Ecto neural progenitor cell (in vitro differentiated cells): ENCODE measurements at regions not wholly inside any gene's neighbourhood (a gene's known extent, or its start where the extent isn't known, plus 50 kb on each side); places are given as distances from the start of the nearest gene placed in this dataset.
"Not testable (repeated sequence)": the region's sequence is repeated elsewhere in the genome, so short reads cannot be mapped to it uniquely, and the experiment has no call there.

Experiments used
- DNase-seq: peaks from one replicate; pipeline ENCODE4 v3.0.0-alpha.2; 2018; ENCODE audit warnings: low spot score

DNA sequence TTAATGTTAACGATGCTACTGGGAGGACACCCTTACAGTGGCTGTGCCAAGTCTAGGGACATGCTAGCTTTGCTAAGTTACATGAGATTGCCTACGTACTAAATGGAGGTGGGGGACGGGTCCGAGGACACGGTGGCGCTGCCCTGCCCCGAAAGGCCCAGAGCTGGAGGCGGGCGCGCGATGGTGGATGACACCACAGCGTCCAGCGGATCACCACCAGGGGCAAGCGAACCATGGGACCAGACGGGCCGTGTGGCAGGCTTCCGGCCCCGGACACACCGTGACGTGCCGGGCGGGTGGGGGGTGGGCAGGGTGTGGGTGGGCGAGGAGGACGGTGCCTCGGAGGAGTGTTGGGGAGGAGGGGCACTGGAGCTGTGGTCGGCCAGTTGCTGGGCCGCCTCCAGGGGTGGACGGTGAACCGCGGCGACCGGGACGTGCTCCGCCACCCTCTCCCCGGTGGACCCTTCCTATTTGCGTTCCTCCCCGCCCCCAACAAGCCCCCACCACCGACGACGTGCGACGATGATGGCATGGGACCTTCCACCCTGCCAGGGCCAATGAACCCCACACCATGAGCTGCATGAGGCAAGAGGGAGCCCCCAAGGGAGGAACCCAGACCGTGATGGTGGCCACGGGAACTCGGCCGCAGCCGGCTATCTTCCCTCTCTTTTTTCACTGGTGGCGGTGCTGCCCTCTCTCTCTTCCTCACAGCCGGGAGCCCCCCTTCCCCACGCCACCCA, 773.3 kb upstream of the DEFB115 start:
- DNase-seq = no peak

DNA sequence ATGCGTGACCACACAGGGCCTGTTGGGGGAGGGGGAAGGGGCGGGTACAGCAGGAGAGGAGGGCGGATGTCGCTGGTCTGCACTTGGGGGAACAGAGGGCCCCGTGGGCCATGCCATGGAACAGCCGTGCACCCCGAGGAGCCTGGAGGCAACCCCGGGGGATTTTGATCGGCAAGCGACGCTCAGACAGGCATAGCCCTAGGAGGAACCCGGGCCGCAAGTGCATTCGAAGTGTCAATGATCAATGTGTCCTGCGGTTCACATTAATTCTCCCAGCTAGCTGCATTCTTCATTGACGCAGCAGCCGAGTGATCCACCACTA, 772.8 kb upstream of the DEFB115 start:
- DNase-seq = no peak

DNA sequence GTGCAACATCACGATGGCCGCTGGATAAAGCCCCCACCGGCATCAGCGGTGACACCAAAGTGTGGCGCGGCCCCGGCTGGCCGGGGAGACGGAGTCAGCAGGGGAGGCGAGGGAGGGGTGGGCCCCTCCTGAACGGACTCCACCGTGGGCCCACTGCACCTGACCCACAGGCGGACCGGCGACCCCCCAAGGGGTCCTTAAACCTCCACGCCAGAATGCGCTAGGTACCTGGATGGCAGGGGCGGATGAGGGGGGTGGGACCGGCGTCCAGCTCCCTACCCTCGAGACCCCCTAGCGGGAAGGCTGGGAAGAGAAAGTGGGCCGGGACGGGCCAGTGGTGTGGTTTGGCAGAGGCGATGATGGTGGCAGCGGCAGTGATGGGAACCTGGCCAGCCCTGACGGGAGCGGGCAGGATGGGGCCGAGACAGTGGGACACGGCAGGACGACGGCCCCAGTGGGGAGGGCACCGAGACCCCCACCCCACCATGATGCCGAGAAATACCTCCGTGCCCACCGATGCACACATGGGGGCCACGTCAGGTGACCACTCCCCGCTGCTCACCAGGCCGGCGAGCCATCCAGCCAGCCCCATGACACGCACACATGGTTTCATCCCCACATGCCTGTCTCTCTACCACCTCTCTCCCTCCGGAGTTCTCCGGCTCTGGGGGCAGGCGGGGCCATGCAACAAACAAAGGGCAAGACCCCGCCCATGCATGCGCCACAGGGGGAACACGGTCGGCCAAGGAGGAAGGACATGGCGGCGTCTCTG, 771.9 kb upstream of the DEFB115 start:
- DNase-seq = no peak

DNA sequence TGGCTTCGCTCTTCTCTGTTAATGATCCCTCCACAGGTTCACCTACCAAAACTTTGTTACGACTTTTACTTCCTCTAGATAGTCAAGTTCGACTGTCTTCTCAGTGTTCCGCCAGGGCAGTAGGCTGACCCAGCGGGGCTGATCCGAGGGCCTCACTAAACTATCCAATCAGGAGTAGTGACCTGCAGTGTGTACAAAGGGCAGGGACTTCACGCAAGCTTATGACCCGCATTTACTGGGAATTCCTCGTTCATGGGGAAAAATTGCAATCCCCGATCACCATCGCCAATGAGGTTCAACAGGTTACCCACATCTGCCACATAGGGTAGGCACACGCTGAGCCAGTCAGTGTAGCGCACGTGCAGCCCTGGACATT, 771.4 kb upstream of the DEFB115 start:
- no peak for DNase-seq

DNA sequence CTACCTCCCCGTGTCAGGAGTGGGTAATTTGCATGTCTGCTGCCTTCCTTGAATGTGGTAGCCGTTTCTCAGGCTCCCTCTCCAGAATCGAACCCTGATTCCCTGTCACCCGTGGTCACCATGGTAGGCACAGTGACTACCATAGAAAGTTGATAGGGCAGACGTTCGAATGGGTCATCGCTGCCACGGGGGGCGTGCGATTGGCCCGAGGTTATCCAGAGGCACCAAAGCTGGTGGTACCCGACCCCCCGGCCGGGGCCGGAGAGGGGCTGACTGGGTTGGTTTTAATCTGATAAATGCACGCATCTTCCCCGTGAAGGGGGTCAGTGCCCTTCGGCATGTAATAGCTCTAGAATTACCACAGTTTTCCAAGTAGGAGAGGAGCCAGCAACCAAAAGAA, 770.0 kb upstream of the DEFB115 start:
- not testable (repeated sequence) for DNase-seq

DNA sequence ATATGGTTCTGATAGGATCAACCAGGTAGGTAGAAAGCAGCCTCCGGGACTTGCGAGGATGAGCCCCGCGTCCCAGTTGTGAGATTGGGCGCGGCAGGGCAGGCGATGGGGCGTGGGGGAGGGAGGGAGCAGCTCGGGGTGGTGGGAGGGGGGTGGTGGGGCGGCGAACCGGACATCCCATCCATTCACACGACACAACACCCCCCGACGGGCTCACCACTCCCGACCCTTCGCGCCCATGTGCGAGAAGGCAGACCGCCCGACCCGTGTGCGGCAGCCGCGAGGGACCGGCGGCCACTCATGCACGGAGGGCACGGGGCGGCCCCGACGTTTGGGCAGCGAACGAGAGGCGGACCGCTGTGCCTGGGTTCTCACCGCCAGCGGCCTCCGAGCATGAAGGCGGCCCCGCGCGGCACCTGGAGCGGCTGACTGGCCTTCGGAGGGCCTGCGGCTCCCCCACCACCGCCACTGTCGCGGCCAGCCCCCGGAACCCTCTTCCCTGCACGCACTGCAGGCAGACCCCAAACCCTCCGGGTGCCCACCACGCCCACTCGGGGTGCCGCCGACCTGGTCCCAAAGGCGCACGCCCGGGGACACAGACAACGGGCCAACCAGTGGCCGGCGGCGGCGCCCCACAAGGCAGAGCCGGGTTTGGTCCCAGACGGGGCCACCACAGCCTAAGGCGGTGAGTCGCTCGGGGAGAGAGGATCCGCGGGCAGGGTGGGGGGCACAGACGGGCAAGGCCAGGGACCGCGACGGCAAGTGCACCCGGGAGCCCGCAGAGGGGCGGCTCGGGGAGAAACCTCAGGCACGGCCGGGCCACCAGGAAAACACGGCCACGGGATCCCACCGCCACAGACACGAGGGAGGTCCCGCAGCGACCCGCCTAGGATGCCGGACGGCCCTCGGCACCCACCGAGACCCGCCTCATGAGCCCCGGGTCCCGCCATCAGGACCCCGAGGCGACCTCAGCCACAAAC, 769.2 kb upstream of the DEFB115 start:
- DNase-seq = no peak

DNA sequence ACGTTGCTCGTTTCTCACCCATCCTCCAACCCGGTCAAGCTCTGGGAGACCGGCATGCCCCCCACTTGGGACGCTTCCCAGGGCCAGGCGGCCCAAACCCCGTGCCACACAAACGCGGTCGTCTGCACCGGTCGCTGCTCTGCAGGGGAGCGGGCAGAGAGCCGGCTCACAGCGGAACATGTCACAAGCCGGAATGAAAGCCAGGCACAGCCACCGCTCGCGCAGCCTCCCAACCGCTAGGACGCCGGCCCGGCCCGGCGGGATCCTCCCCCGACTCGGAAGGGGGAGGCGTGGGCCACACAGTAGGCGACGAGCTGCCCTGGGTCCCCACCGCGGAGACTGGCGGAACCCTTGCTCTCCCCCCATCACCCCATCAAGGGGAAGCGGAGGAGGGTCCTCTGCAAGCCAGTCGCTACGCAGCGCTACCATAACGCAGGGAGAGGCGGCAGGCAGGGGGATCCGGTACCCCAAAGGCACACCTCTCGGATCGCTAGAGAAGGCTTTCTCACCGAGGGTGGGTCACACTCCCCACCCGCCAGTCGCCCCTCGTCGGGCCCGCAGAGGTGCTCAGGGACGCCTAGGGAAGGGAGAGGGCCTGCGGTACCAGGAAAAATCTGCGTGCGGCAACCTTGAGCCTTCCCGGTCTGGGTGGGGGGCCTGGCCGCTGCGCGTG, 768.4 kb upstream of the DEFB115 start:
- DNase-seq = no peak

DNA sequence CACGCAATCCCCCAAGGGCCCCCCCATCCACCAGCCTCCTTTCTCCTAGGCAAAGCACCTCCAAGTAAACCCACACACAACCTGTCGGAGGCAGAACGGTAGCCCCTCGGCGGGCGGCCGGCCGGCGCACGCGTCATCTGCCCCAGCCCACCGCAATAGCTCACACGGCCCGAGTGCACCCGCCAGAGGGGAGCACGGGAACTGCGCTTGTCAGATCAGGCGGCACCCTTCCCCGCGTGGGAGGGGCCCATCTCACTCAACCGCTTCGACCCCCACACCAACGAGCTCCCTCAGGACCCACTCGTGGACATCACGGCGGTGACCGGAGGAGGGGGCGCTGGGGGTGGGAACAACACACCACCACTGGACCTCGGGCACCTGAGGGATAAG, 767.9 kb upstream of the DEFB115 start:
- no peak for DNase-seq

DNA sequence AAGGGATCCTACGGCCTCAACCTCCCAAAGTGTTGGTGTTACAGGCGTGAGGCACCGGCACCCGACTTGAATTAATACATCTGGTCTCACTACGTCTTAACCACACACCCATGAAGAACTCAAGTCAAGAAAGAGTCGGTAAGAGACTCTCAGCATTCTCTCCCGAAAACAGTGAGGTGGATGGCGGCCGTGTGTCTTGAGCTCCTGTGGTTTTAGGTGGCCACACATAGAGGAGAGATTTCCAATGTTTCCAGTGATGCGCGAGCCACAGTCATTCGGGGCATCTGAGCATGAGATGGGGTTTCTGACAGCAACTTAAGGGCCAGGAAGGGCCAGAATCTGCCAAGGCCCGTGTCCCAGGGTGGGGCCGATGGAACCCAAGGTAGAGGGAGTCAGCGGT, 766.4 kb upstream of the DEFB115 start:
- no peak for DNase-seq

DNA sequence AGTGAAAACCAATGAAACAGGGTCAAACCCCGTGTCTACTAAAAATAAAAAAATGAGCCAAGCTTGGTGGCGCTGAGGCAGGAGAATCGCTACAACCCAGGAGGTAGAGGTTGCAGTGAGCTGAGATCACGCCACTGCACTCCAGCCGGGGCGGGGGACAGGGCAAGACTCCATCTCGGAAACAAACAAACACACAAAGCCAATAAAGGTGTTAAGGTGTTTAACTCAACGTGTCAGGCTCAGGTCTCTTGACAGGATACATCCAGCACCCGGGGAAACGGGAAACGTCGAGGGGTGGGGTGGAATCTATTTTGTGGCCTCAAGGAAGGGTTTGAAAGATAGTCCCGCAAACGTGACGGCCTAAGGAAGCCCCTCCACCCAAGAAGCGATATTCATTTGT, 760.8 kb upstream of the DEFB115 start:
- DNase-seq = not testable (repeated sequence)

DNA sequence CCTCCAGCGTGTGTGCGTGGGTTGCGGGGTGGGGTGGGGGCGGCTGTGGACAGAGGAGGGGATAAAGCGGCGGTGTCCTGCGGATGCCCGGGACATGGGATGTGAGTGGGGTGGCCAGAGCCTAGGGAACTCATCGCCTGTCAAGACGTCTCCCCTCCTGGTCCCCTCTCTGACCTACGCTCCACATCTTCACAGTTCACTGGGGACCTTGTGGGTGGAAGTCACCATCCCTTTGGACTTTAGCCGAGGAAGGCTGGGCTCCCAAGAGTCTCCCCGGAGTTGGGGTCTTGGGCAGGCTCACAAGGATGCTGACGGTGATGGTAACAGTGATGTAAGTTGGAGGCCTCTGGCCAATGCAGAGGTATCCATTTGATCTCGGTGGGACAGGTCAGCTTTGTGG, 760.3 kb upstream of the DEFB115 start:
- not testable (repeated sequence) for DNase-seq

DNA sequence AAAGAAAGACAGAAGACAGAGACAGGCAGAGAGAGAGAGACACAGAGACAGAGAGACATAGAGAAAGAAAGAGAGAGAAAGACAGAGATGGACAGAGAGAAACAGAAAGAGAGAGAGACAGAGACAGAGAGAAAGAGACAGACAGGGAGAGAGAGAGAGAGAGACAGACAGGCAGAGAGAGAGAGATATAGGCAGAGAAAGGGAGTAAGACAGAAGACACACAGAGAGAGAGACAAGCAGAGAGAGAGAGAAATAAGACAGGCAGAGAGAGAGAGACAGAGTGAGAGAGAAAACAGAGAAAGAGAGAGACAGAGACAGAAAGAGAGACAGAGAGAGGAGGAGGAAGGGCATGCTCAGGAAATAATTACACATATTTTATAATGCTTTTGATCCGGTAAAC, 758.3 kb upstream of the DEFB115 start:
- no peak for DNase-seq

DNA sequence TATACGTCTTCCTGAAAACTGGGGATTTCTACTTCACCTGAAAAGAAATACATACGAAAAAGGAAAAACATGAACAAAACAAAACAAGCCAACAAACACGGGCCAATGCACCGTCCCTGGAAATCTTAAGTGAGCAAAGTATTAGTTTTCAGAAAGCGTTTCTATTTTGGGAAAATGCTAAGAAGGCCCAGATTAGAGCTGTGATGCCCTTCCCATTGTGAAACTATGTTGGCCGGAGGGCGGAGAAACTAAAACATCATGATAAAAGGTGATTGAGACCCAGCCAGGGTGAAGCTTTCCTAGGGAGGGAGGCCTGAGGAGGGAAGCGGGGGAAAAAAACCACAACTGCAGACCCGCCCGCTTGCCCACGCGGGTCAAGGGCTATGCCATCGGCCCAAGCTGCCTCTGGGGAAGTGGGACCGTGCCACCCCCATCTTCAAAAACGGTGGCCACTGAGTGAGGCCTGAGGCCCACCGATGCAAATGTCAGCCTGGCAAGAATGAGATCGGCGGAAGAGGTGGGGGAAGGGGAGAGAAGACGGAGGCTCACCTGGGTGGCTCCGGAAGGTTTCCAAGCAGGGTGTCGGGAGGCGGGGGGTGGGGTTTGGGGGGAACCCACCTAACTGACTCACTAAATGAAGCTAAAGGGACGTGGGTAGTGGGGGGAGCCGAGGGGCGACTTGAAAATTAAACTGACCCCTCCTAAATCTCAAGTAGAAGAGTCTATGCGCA, 757.6 kb upstream of the DEFB115 start:
- DNase-seq = not testable (repeated sequence)

DNA sequence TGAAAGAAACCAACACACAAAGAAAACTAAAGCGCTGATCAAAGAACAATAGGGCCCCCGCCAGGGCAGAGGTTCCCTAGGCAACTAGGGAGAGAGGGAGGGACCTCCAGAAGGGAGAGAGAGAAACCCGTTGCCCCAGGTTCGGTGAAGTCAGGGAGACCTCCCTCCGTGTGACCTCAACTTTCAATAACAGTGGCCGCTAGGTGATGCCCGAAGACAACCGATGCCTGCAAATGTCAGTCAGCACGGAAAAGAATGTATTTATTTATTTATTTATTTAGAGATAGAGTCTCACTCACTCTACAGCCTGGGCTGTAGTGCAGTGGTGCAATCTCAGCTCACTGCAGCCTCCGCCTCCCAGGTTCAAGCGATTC, 757.0 kb upstream of the DEFB115 start:
- DNase-seq = peak; percentile 71

DNA sequence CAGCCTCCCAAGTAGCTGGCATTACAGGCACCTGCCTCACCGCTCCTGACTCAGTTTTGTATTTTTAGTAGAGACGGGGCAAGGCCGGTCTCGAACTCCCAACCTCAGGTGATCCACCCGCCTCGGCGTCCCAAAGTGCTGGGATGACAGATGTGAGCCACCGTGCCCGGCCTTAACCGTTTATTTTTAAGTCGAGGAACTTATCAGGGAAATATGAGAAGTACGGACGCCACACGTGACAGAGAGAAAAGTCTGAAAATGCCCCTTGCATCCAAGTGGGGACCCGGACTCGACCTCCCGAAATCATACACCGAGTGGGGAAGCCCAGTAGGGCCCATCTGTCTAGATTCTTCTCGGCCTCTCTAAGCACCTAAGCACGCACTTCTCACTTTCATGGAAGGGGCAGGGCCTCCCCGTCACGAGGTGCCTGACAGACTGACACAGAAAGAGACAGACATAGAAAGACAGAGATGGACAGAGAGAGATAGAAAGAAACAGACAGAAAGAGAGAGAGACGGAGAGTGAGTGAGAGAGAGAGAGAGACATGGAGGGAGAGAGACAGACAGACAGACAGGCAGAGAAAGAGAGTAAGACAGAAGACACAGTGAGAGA, 756.5 kb upstream of the DEFB115 start:
- no peak for DNase-seq

DNA sequence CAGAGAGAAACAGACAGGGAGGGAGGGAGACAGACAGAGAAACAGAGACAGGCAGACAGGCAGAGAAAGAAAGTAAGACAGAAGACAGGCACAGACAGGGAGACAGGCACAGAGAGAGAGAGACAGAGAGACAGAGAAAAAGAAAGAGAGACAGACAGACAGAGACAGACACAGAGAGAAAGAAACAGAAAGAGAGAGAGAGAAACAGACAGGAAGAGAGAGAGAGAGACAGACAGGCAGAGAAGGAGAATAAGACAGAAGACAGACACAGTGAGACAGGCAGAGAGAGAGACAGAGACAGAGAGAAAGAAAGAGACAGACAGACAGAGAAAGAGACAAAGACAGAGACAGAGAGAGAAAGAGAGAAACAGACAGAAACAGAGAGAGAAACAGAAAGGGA, 754.8 kb upstream of the DEFB115 start:
- no peak for DNase-seq

DNA sequence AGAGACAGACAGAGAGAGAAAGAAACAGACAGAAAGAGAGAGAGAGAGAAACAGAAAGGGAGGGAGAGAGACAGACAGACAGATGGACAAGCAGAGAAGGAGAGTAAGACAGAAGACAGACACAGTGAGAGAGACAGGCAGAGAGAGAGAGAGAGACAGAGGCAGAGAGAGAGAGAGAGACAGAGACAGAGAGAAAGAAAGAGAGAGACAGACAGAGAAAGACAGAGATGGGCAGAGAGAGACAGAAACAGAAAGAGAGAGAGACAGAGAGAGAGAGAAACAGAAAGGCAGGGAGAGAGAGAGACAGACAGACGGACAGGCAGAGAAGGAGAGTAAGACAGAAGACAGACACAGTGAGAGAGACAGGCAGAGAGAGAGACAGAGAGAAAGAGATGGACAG, 754.3 kb upstream of the DEFB115 start:
- DNase-seq = not testable (repeated sequence)

DNA sequence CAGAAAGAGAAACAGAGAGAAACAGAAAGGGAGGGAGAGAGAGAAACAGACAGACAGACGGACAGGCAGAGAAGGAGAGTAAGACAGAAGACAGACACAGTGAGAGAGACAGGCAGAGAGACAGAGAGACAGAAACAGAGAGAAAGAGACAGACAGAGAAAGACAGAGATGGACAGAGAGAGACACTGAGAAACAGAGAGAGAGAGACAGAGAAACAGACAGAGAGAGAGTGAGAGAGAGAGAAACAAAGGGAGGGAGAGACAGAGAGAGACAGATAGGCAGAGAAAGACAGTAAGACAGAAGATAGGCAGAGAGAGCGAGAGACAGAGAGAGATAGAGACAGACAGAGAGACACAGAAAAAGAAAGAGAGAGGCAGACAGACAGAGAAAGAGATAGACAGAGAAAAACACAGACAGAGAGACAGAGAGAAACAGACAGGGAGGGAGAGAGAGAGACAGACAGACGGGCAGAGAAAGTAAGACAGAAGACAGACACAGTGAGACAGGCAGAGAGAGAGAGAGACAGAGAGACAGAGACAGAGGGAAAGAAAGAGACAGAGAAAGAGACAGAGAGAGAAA, 753.4 kb upstream of the DEFB115 start:
- DNase-seq = no peak

DNA sequence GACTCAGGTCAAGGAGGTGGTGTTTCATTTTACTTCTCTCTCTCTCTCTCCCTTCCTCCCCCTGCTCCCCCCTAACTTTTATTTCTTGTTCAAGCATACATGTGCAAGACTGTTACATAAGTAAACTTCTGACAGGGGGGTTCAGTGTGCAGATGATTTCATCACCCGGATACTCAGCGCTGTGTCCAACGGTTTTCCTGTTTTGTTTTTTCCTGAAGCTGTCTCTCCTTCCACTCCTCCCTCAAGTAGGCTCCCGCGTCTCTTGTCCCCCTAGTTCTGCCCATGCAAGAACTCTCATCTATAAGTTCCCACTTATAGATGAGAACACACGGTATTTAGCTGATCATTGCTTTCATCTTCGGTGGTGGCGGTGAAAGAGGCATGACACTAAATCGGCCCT, 751.9 kb upstream of the DEFB115 start:
- DNase-seq = no peak

DNA sequence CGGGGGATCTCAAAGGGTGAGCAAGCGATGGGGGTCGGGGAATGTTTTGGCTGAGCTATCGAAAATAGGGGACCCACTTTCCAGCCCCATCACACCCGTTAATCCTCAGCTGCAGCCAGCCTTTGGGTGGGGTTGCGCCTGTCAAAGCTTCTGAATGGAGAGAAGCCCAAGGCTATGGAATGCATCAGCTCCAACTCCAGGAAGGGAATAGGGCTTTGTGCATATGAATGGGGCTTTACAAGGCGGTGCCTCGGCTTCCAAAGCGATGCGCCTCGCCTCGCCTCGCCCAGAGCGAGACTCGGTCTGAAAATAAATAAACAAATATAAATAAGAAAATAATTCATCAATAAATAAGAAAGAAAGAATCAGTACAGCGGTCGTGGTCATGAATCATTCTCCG, 751.4 kb upstream of the DEFB115 start:
- no peak for DNase-seq

DNA sequence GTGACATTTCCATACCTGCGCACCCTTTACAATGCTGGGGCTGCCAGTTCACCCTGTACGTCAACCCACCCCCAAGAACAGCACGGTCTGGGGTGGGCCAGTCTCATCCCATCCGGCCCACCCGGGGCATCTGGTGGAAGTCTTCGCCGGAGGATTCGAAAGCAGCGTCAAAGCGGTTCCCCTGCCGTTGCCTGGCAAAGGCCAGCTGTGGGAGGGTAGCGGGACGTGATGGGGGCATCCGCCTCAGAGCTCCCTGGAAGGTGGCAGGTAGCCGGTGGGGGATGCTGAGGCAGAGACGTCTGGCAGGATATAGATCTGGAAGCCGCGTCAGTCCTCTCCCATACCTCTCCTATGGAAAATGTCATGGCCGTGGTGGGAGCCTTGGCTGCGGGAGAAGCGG, 749.1 kb upstream of the DEFB115 start:
- not testable (repeated sequence) for DNase-seq
